Peyer's patch (tissue), 4 donors: ENCODE measurements at regions not wholly inside any gene's neighbourhood (a gene's known extent, or its start where the extent isn't known, plus 50 kb on each side); places are given as distances from the start of the nearest gene placed in this dataset.

Experiments
- CTCF ChIP-seq, 6 experiments: fragments of 450-650 bp in 4 of 6; fragments of 200-600 bp in 2 of 6; sonication (generic) in 1 of 6; IDR thresholded peaks; one replicate each; pipeline ENCODE4 v1.5.1; 2017 to 2019; ENCODE audit warnings: antibody characterized with exemption in 6 of 6, mild to moderate bottlenecking in 3 of 6, moderate library complexity in 1 of 6
- POLR2A ChIP-seq, 2 donors: fragments of 450-650 bp; IDR thresholded peaks; one replicate each; pipeline ENCODE4 v1.5.1; 2017; ENCODE audit warnings: antibody characterized with exemption in 2 of 2, mild to moderate bottlenecking in 2 of 2, moderate library complexity in 2 of 2

GRCh38 chr15:31179693-31180092 lies 78.2 kb upstream of the TRPM1 start:
- TF ChIP-seq POLR2A (IDR thresholded peaks at IDR 0.05): no peak
- no peak for TF ChIP-seq CTCF (IDR thresholded peaks at IDR 0.05)
